HG03025 (cell line): ENCODE measurements at regions not wholly inside any gene's neighbourhood (a gene's known extent, or its start where the extent isn't known, plus 50 kb on each side); places are given as distances from the start of the nearest gene placed in this dataset.
"Not testable (repeated sequence)": the region's sequence is repeated elsewhere in the genome, so short reads cannot be mapped to it uniquely, and the experiment has no call there.

Source experiments
- ATAC-seq: cut with Tn5 transposase; IDR thresholded peaks from one replicate; pipeline ENCODE4 v1.9.1; 2021; ENCODE audit warnings: mild to moderate bottlenecking, moderate library complexity; ENCODE audit not compliant: unreplicated experiment, low FRiP score

GRCh38 chr3:197459571-197459970 lies 96.2 kb downstream of the BDH1 start:
- not testable (repeated sequence) for ATAC-seq

GRCh38 chr3:197458906-197459470 lies 96.8 kb downstream of the BDH1 start:
- no peak for ATAC-seq

GRCh38 chr3:197458179-197458707 lies 97.5 kb downstream of the BDH1 start:
- ATAC-seq: no peak

- ATAC-seq: peak; percentile 51
Observed at GRCh38 chr3:197456261-197457091, 99.3 kb downstream of the BDH1 start.

GRCh38 chr3:197454841-197455240 lies 100.9 kb downstream of the BDH1 start:
- ATAC-seq: not testable (repeated sequence)

- ATAC-seq: no peak
Observed at GRCh38 chr3:197454014-197454413, 101.8 kb downstream of the BDH1 start.

- ATAC-seq: no peak
Observed at GRCh38 chr3:197450810-197451209, 105.0 kb downstream of the BDH1 start.

- no peak for ATAC-seq
Observed at GRCh38 chr3:197450308-197450707, 105.5 kb downstream of the BDH1 start.

- ATAC-seq: not testable (repeated sequence)
Observed at GRCh38 chr3:197449181-197449580, 106.6 kb downstream of the BDH1 start.

GRCh38 chr3:197447781-197448180 lies 108.0 kb downstream of the BDH1 start:
- not testable (repeated sequence) for ATAC-seq

- ATAC-seq: no peak
Observed at GRCh38 chr3:197447057-197447456, 108.7 kb downstream of the BDH1 start.

GRCh38 chr3:197446700-197447056 lies 109.1 kb downstream of the BDH1 start:
- ATAC-seq: no peak

GRCh38 chr3:197445896-197446699 lies 109.7 kb downstream of the BDH1 start:
- ATAC-seq: no peak

GRCh38 chr3:197444793-197445379 lies 110.9 kb downstream of the BDH1 start:
- ATAC-seq: no peak

GRCh38 chr3:197443506-197443905 lies 112.3 kb downstream of the BDH1 start:
- no peak for ATAC-seq

- ATAC-seq: no peak
Observed at GRCh38 chr3:197440717-197441303, 115.0 kb downstream of the BDH1 start.

- ATAC-seq: no peak
Observed at GRCh38 chr3:197438906-197439305, 116.9 kb downstream of the BDH1 start.

- no peak for ATAC-seq
Observed at GRCh38 chr3:197435426-197435825, 120.3 kb downstream of the BDH1 start.

GRCh38 chr3:197434830-197435229 lies 120.9 kb downstream of the BDH1 start:
- no peak for ATAC-seq

GRCh38 chr3:197432384-197433127 lies 123.2 kb downstream of the BDH1 start:
- no peak for ATAC-seq
